ENCODE measurements at regions not wholly inside any gene's neighbourhood (a gene's known extent, or its start where the extent isn't known, plus 50 kb on each side); places are given as distances from the start of the nearest gene placed in this dataset.

- Histone ChIP-seq H3K23ac (ENCODE audit: low read length) (no peak overlapping the region), H2BK12ac (ENCODE audit: low read length) (no peak overlapping the region), H3K36me3 (ENCODE audit: control insufficient read depth in 1 of 2, insufficient read depth in 2 of 2, low read length in 2 of 2) (no peaks in the 10 kb centered on the region), H2BK120ac (ENCODE audit: insufficient read depth, low read length, poor library complexity) (no peak overlapping the region), H4K12ac (ENCODE audit: low read depth, low read length) (no peak overlapping the region), H3K9me3 (ENCODE audit: insufficient read depth, low read depth, low read length) (no peaks in the 10 kb centered on the region), H3K79me2 (ENCODE audit: control insufficient read depth, insufficient read depth, low read length, poor library complexity) (no peaks in the 10 kb centered on the region), H3K14ac (ENCODE audit: low read length) (no peak overlapping the region), H2AK5ac (ENCODE audit: low read length) (no peak overlapping the region), H3K27ac (ENCODE audit: low read depth, low read length) (no peak overlapping the region), H3K9ac (ENCODE audit: low read length) (no peak overlapping the region), H2BK5ac (ENCODE audit: low read depth, low read length, poor library complexity) (no peak overlapping the region), H4K8ac (ENCODE audit: low read depth, low read length) (no peak overlapping the region), H3K4me1 (ENCODE audit: control insufficient read depth in 1 of 2, insufficient read depth in 2 of 2, low read length in 2 of 2) (no peaks in the 10 kb centered on the region), H4K91ac (ENCODE audit: low read depth, low read length) (no peak overlapping the region), H3K4ac (ENCODE audit: low read depth, low read length) (no peak overlapping the region), H3K79me1 (ENCODE audit: low read length) (no peaks in the 10 kb centered on the region), H3K27me3 (ENCODE audit: insufficient read depth, low read length) (no peaks in the 10 kb centered on the region), H3K4me3 (ENCODE audit: low read depth, low read length) (no peak overlapping the region), H2AFZ (ENCODE audit: insufficient read depth, low read length, poor library complexity) (no peak overlapping the region), H3K4me2 (ENCODE audit: low read length) (no peak overlapping the region), H3K18ac (ENCODE audit: low read length) (no peak overlapping the region)
- no CpG with 5 or more reads among the region's 3 CpGs for WGBS (ENCODE audit: extremely low coverage, insufficient coverage, insufficient read length)
- no peak for DNase-seq
Measured at GRCh38 chr5:82397741-82398320, 119.7 kb upstream of the RPS23 start.

DNA sequence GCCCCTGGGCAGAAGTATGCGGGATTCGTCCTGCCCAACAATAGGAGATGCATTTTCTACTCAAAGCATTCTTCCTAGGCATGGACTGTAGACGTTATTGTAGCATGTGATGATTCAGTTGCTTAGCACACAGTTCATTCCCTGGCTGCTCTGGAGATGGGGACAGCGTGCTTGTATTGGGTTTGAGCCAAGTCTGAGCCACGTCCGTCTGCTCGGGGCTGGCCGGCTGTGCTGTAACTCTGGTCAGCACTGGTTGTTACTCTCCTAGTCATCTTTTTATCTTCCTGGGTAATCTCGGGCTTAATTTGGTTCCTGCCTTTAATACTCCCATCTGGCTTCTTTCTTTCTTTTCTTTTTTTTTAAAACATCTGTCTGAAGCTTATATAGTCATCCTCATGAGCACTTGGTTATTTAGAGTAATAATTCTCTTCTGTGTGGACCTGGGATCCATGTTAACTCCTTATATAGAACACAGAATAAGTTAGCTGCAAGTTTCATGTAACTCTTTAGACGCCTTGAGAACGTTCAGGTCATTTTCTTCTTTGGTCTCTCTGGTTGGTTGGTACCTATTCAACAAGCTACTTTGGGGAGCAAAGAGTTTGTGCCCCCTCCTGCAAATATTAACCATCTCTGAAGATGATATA lies 118.8 kb upstream of the RPS23 start:
- no CpG with 5 or more reads among the region's 11 CpGs for WGBS (ENCODE audit: extremely low coverage, insufficient coverage, insufficient read length)
- H3K4me3 ChIP-seq (ENCODE audit: low read depth, low read length) = no peak overlapping the region
- no peaks in the 10 kb centered on the region for H3K9me3 ChIP-seq (ENCODE audit: insufficient read depth, low read depth, low read length)
- no peak overlapping the region for H2BK120ac ChIP-seq (ENCODE audit: insufficient read depth, low read length, poor library complexity)
- no peaks in the 10 kb centered on the region for H3K79me1 ChIP-seq (ENCODE audit: low read length)
- H3K79me2 ChIP-seq (ENCODE audit: control insufficient read depth, insufficient read depth, low read length, poor library complexity) = no peaks in the 10 kb centered on the region
- H3K18ac ChIP-seq (ENCODE audit: low read length) = no peak overlapping the region
- H3K23ac ChIP-seq (ENCODE audit: low read length) = no peak overlapping the region
- no peak overlapping the region for H4K8ac ChIP-seq (ENCODE audit: low read depth, low read length)
- no peak overlapping the region for H2BK5ac ChIP-seq (ENCODE audit: low read depth, low read length, poor library complexity)
- H3K9ac ChIP-seq (ENCODE audit: low read length) = no peak overlapping the region
- no peak overlapping the region for H4K12ac ChIP-seq (ENCODE audit: low read depth, low read length)
- H3K14ac ChIP-seq (ENCODE audit: low read length) = no peak overlapping the region
- no peak overlapping the region for H3K27ac ChIP-seq (ENCODE audit: low read depth, low read length)
- no peak overlapping the region for H3K4me2 ChIP-seq (ENCODE audit: low read length)
- no peak overlapping the region for H3K4ac ChIP-seq (ENCODE audit: low read depth, low read length)
- no peaks in the 10 kb centered on the region for H3K4me1 ChIP-seq (ENCODE audit: control insufficient read depth in 1 of 2, insufficient read depth in 2 of 2, low read length in 2 of 2)
- H2AFZ ChIP-seq (ENCODE audit: insufficient read depth, low read length, poor library complexity) = no peak overlapping the region
- DNase-seq = no peak
- H2AK5ac ChIP-seq (ENCODE audit: low read length) = no peak overlapping the region
- H3K27me3 ChIP-seq (ENCODE audit: insufficient read depth, low read length) = no peaks in the 10 kb centered on the region
- H2BK12ac ChIP-seq (ENCODE audit: low read length) = no peak overlapping the region
- H4K91ac ChIP-seq (ENCODE audit: low read depth, low read length) = no peak overlapping the region
- no peaks in the 10 kb centered on the region for H3K36me3 ChIP-seq (ENCODE audit: control insufficient read depth in 1 of 2, insufficient read depth in 2 of 2, low read length in 2 of 2)

- no peaks in the 10 kb centered on the region for H3K36me3 ChIP-seq (ENCODE audit: control insufficient read depth in 1 of 2, insufficient read depth in 2 of 2, low read length in 2 of 2)
- no peak overlapping the region for H2BK120ac ChIP-seq (ENCODE audit: insufficient read depth, low read length, poor library complexity)
- H3K4me2 ChIP-seq (ENCODE audit: low read length) = no peak overlapping the region
- no peak overlapping the region for H2AK5ac ChIP-seq (ENCODE audit: low read length)
- H4K8ac ChIP-seq (ENCODE audit: low read depth, low read length) = no peak overlapping the region
- no peak overlapping the region for H3K18ac ChIP-seq (ENCODE audit: low read length)
- H3K4me1 ChIP-seq (ENCODE audit: control insufficient read depth in 1 of 2, insufficient read depth in 2 of 2, low read length in 2 of 2) = no peaks in the 10 kb centered on the region
- H3K27me3 ChIP-seq (ENCODE audit: insufficient read depth, low read length) = no peaks in the 10 kb centered on the region
- no peak overlapping the region for H3K23ac ChIP-seq (ENCODE audit: low read length)
- H2AFZ ChIP-seq (ENCODE audit: insufficient read depth, low read length, poor library complexity) = no peak overlapping the region
- H3K27ac ChIP-seq (ENCODE audit: low read depth, low read length) = no peak overlapping the region
- H2BK5ac ChIP-seq (ENCODE audit: low read depth, low read length, poor library complexity) = no peak overlapping the region
- H3K4me3 ChIP-seq (ENCODE audit: low read depth, low read length) = no peak overlapping the region
- no peaks in the 10 kb centered on the region for H3K79me2 ChIP-seq (ENCODE audit: control insufficient read depth, insufficient read depth, low read length, poor library complexity)
- WGBS (ENCODE audit: extremely low coverage, insufficient coverage, insufficient read length) = no CpG with 5 or more reads among the region's 2 CpGs
- DNase-seq = no peak
- H3K14ac ChIP-seq (ENCODE audit: low read length) = no peak overlapping the region
- no peak overlapping the region for H3K9ac ChIP-seq (ENCODE audit: low read length)
- H3K79me1 ChIP-seq (ENCODE audit: low read length) = no peaks in the 10 kb centered on the region
- no peak overlapping the region for H4K12ac ChIP-seq (ENCODE audit: low read depth, low read length)
- H3K4ac ChIP-seq (ENCODE audit: low read depth, low read length) = no peak overlapping the region
- H3K9me3 ChIP-seq (ENCODE audit: insufficient read depth, low read depth, low read length) = no peaks in the 10 kb centered on the region
- H4K91ac ChIP-seq (ENCODE audit: low read depth, low read length) = no peak overlapping the region
- no peak overlapping the region for H2BK12ac ChIP-seq (ENCODE audit: low read length)
Measured at GRCh38 chr5:82396396-82396795, 118.2 kb upstream of the RPS23 start.

DNA sequence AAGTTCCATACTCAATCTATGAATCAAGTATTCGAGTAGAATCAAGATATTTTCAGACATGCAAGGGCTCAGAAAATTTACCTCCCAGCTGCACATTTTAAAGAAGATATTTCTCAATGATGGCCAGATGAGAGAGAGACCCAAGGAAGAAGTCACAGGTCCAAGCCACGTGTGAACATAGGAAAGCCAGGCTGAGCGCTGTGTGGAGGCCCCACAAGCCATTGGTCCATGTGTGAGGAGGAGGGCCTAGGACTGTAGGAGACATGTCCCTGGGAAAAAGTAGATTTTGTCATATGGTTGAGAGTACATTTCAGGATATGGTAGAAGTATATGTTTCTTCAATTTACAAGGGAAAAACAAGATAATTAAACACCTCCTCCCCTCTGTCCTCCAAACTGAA lies 115.8 kb upstream of the RPS23 start:
- Histone ChIP-seq H4K12ac (ENCODE audit: low read depth, low read length) (no peak overlapping the region), H3K9me3 (ENCODE audit: insufficient read depth, low read depth, low read length) (no peaks in the 10 kb centered on the region), H3K4ac (ENCODE audit: low read depth, low read length) (no peak overlapping the region), H2BK5ac (ENCODE audit: low read depth, low read length, poor library complexity) (no peak overlapping the region), H3K4me2 (ENCODE audit: low read length) (no peak overlapping the region), H3K27ac (ENCODE audit: low read depth, low read length) (no peak overlapping the region), H3K36me3 (ENCODE audit: control insufficient read depth in 1 of 2, insufficient read depth in 2 of 2, low read length in 2 of 2) (no peaks in the 10 kb centered on the region), H4K8ac (ENCODE audit: low read depth, low read length) (no peak overlapping the region), H3K4me1 (ENCODE audit: control insufficient read depth in 1 of 2, insufficient read depth in 2 of 2, low read length in 2 of 2) (no peaks in the 10 kb centered on the region), H3K4me3 (ENCODE audit: low read depth, low read length) (no peak overlapping the region), H2AFZ (ENCODE audit: insufficient read depth, low read length, poor library complexity) (no peak overlapping the region), H3K79me2 (ENCODE audit: control insufficient read depth, insufficient read depth, low read length, poor library complexity) (no peaks in the 10 kb centered on the region), H2BK12ac (ENCODE audit: low read length) (no peak overlapping the region), H4K91ac (ENCODE audit: low read depth, low read length) (no peak overlapping the region), H2AK5ac (ENCODE audit: low read length) (no peak overlapping the region), H3K18ac (ENCODE audit: low read length) (no peak overlapping the region), H3K79me1 (ENCODE audit: low read length) (no peaks in the 10 kb centered on the region), H3K23ac (ENCODE audit: low read length) (no peak overlapping the region), H3K27me3 (ENCODE audit: insufficient read depth, low read length) (no peaks in the 10 kb centered on the region), H3K9ac (ENCODE audit: low read length) (no peak overlapping the region), H2BK120ac (ENCODE audit: insufficient read depth, low read length, poor library complexity) (no peak overlapping the region), H3K14ac (ENCODE audit: low read length) (no peak overlapping the region)
- no peak for DNase-seq
- WGBS (ENCODE audit: extremely low coverage, insufficient coverage, insufficient read length) = no CpG with 5 or more reads among the region's 3 CpGs

Data from trophoblast cell (in vitro differentiated cells and primary cell).